ENCODE measurements at regions not wholly inside any gene's neighbourhood (a gene's known extent, or its start where the extent isn't known, plus 50 kb on each side); places are given as distances from the start of the nearest gene placed in this dataset.
"Not testable (repeated sequence)": the region's sequence is repeated elsewhere in the genome, so short reads cannot be mapped to it uniquely, and the experiment has no call there.

DNA sequence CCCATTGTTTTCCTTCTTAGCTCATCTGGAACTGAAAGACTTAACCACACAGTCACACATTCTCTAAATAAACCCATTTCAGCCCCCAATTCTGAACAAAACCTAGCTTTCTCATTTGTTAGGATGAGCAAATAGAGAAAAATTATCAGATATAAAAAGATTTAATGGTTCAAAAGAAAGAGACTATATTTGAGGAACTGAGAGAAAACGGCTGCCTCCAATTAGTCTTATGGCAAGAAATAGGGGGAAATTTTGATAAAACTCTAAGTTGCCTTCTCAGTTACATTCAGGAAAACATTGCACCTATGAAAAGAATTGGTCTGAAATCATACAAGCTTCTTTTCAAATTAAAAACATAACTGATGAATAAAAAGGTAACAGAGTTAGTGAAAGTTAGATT lies 63.7 kb upstream of the ALDH1B1 start (continued):
- TF ChIP-seq AFF4 (CRISPR knock-in tag; IDR thresholded peaks at IDR 0.05; ENCODE audit: borderline replicate concordance) (no peak), HMGA2 (CRISPR knock-in tag; IDR thresholded peaks at IDR 0.05) (no peak)
- TF ChIP-seq, protein P1, sequence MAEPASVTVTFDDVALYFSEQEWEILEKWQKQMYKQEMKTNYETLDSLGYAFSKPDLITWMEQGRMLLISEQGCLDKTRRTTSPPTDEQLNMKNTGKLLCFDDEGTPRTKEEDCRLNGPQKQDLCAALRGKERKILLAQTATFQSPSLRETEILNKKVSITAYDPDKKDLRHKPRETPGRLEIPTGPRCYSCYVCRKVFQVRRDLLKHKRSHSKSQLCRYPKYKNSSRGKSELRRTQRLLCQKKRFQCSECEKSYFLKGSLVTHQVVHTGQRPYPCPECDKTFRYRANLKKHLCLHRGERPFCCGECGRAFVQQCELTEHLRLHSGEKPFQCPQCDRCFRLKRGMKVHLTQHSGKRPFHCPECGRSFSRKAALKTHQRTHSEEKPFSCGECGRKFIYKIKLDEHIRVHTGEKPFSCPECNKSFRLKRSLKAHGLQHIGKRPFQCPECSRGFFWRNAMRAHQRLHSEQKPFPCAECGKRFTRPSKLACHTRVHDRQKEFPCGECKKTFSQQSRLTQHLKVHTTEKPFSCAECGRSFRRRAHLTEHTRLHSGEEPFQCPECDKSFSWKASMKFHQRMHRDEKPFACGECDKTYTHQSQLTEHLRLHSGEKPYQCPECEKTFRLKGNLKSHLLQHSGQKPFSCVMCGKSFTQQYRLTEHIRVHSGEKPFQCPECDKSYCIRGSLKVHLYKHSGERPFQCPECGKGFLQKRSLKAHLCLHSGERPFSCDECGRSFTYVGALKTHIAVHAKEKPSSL (CRISPR knock-in tag; conservative IDR thresholded peaks at IDR 0.05): no peak
- TF ChIP-seq, protein P2, sequence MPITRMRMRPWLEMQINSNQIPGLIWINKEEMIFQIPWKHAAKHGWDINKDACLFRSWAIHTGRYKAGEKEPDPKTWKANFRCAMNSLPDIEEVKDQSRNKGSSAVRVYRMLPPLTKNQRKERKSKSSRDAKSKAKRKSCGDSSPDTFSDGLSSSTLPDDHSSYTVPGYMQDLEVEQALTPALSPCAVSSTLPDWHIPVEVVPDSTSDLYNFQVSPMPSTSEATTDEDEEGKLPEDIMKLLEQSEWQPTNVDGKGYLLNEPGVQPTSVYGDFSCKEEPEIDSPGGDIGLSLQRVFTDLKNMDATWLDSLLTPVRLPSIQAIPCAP (CRISPR knock-in tag; IDR thresholded peaks at IDR 0.05): no peak
- TF ChIP-seq, protein P3, sequence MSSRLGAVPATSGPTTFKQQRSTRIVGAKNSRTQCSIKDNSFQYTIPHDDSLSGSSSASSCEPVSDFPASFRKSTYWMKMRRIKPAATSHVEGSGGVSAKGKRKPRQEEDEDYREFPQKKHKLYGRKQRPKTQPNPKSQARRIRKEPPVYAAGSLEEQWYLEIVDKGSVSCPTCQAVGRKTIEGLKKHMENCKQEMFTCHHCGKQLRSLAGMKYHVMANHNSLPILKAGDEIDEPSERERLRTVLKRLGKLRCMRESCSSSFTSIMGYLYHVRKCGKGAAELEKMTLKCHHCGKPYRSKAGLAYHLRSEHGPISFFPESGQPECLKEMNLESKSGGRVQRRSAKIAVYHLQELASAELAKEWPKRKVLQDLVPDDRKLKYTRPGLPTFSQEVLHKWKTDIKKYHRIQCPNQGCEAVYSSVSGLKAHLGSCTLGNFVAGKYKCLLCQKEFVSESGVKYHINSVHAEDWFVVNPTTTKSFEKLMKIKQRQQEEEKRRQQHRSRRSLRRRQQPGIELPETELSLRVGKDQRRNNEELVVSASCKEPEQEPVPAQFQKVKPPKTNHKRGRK (CRISPR knock-in tag; IDR thresholded peaks at IDR 0.05; ENCODE audit: borderline replicate concordance): no peak

DNA sequence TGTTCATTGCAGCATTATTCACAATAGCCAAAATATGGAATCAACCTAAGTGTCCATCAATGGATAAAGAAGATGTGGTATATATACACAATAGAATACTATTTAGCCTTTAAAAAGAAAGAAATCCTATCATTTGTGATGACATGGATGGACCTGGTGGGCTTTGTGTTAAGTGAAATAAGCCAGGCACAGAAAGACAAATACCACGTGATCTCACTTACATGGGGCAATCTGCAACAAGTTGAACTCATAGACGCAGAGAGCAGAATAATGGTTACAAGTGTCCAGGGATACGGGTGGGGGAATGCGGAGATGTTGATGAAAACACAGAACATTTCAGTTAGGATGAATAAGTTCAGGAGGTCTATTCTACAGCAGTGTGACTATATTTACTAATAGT lies 66.4 kb upstream of the ALDH1B1 start:
- ChIA-PET CTCF (no interaction called here), POLR2A (no interaction called here)
- Mint-ChIP-seq H3K27me3 (ENCODE audit: low read depth) (peaks cover 7% of the 10 kb centered on the region), H3K27ac (no peak overlapping the region), H3K4me3 (no peak overlapping the region), H3K36me3 (peaks cover 6% of the 10 kb centered on the region), H3K9me3 (peaks cover 18% of the 10 kb centered on the region), H3K4me1 (no peaks in the 10 kb centered on the region)
- TF ChIP-seq GRHL2 (CRISPR knock-in tag; IDR thresholded peaks at IDR 0.05; ENCODE audit: insufficient replicate concordance, severe bottlenecking) (no peak), SMAD4 (CRISPR knock-in tag; IDR thresholded peaks at IDR 0.05) (no peak)
- TF ChIP-seq, protein P4, sequence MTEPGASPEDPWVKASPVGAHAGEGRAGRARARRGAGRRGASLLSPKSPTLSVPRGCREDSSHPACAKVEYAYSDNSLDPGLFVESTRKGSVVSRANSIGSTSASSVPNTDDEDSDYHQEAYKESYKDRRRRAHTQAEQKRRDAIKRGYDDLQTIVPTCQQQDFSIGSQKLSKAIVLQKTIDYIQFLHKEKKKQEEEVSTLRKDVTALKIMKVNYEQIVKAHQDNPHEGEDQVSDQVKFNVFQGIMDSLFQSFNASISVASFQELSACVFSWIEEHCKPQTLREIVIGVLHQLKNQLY (CRISPR knock-in tag; IDR thresholded peaks at IDR 0.05): no peak
- no peak for DNase-seq (ENCODE audit: low spot score)
- ATAC-seq: no peak

DNA sequence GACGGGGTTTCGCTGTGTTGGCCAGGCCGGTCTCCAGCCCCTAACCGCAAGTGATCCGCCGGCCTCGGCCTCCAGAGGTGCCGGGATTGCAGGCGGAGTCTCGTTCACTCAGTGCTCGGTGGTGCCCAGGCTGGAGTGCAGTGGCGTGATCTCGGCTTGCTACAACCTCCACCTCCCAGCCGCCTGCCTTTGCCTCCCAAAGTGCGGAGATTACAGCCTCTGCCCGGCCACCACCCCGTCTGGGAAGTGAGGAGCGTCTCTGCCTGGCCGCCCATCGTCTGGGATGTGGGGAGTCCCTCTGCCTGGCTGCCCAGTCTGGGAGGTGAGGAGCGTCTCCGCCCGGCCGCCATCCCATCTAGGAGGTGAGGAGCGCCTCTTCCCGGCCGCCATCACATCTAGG lies 68.3 kb upstream of the ALDH1B1 start:
- DNase-seq (ENCODE audit: low spot score); H3K27ac Mint-ChIP-seq; H3K4me3 Mint-ChIP-seq; H3K4me1 Mint-ChIP-seq; CTCF ChIA-PET; H3K36me3 Mint-ChIP-seq; POLR2A ChIA-PET; ATAC-seq; H3K27me3 Mint-ChIP-seq (ENCODE audit: low read depth): not testable (repeated sequence)
- H3K9me3 Mint-ChIP-seq: peaks cover 18% of the 10 kb centered on the region

GRCh38 chr9:38322937-38323336 lies 69.6 kb upstream of the ALDH1B1 start:
- H3K9me3 Mint-ChIP-seq: peaks cover 18% of the 10 kb centered on the region
- ChIA-PET CTCF (no interaction called here), POLR2A (no interaction called here)
- no peak for ATAC-seq
- peaks cover 6% of the 10 kb centered on the region for H3K36me3 Mint-ChIP-seq
- no peak overlapping the region for H3K4me3 Mint-ChIP-seq
- no peaks in the 10 kb centered on the region for H3K4me1 Mint-ChIP-seq
- no peak for DNase-seq (ENCODE audit: low spot score)
- no peak overlapping the region for H3K27ac Mint-ChIP-seq
- peaks cover 7% of the 10 kb centered on the region for H3K27me3 Mint-ChIP-seq (ENCODE audit: low read depth)
- TF ChIP-seq, protein P5, sequence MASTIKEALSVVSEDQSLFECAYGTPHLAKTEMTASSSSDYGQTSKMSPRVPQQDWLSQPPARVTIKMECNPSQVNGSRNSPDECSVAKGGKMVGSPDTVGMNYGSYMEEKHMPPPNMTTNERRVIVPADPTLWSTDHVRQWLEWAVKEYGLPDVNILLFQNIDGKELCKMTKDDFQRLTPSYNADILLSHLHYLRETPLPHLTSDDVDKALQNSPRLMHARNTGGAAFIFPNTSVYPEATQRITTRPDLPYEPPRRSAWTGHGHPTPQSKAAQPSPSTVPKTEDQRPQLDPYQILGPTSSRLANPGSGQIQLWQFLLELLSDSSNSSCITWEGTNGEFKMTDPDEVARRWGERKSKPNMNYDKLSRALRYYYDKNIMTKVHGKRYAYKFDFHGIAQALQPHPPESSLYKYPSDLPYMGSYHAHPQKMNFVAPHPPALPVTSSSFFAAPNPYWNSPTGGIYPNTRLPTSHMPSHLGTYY (CRISPR knock-in tag; IDR thresholded peaks at IDR 0.05): no peak
- TF ChIP-seq ZNF219 (CRISPR knock-in tag; IDR thresholded peaks at IDR 0.05; ENCODE audit: borderline replicate concordance) (no peak), GABPB1 (CRISPR knock-in tag; IDR thresholded peaks at IDR 0.05) (no peak), ESRRA (CRISPR knock-in tag; IDR thresholded peaks at IDR 0.05; ENCODE audit: borderline replicate concordance) (no peak), KAT7 (CRISPR knock-in tag; IDR thresholded peaks at IDR 0.05; ENCODE audit: borderline replicate concordance) (no peak), HMGA2 (CRISPR knock-in tag; IDR thresholded peaks at IDR 0.05) (no peak), USF1 (CRISPR knock-in tag; IDR thresholded peaks at IDR 0.05) (no peak), NR1H2 (CRISPR knock-in tag; IDR thresholded peaks at IDR 0.05) (no peak), NFE2L1 (CRISPR knock-in tag; IDR thresholded peaks at IDR 0.05) (no peak)
- TF ChIP-seq, protein P3 (CRISPR knock-in tag; IDR thresholded peaks at IDR 0.05; ENCODE audit: borderline replicate concordance): no peak
- TF ChIP-seq, protein P4 (CRISPR knock-in tag; IDR thresholded peaks at IDR 0.05): no peak

Data from WTC11 (cell line).